ENCODE measurements at regions not wholly inside any gene's neighbourhood (a gene's known extent, or its start where the extent isn't known, plus 50 kb on each side); places are given as distances from the start of the nearest gene placed in this dataset.

- DNase-seq (ENCODE audit: low read depth in 4 of 4, low spot score in 1 of 4): no peak
These were observed 84.0 kb upstream of the APC start for GRCh38 chr5:112653638-112654205.

DNA sequence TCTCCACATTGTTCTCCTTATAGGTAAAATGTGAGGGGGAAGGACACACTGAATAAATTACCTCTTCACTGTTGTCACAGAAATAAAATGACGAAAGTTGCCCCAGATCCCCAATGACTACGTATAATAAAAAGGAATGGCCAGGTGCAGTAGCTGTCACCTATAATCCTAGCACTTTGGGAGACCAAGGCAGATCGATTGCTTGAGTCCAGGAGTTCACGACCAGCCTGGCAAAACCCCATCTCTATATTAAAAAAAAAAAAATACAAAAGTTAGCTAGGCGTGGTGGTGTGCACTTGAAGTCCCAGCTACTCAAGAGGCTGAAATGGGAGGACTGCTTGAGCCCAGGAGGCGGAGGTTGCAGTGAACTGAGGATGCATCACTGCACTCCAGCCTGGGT, 82.2 kb upstream of the APC start:
- DNase-seq (ENCODE audit: low read depth in 4 of 4, low spot score in 1 of 4): no peak

DNA sequence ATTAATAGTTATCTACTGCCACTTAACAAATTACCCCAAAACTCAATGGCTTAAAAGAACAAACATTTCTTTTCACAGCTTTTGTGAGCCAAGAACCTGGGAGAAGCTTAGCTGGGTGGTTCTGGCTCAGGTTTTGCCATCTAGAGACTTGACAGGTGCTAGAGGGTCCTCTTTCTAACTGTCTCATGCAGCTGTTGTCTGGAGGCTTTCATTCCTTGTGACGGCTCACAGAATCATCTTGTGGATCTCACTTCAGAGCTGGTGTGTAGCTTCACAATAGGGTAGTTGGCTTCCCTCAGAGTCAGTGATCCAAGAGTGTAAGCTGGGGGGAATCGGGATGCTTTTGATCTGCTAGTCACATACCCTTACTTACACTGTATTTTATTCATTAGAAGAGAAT, 81.2 kb upstream of the APC start:
- DNase-seq (ENCODE audit: low read depth in 4 of 4, low spot score in 1 of 4): no peak

DNA sequence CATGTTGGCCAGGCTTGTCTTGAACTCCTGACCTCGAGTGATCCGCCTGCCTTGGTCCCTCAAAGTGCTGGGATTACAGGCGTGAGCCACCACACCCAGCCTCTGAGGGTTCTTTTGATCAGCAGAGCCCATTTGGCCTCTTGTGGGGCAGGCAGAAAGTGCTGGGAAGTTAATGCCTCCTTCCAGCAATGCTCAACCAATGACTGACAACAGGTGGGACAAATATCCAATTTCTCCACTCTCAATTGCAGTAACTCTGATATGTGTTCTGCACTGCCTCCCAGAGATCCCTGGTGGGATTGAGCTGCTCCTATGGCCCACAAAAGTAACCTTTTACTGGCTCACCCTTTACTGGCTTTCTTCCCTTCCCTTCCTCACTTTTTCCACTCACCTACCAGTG, 79.9 kb upstream of the APC start:
- no peak for DNase-seq (ENCODE audit: low read depth in 4 of 4, low spot score in 1 of 4)

GRCh38 chr5:112660359-112660758, 77.3 kb upstream of the APC start:
- DNase-seq (ENCODE audit: low read depth in 4 of 4, low spot score in 1 of 4): no peak

GRCh38 chr5:112663146-112663545, 74.5 kb upstream of the APC start:
- DNase-seq (ENCODE audit: low read depth in 4 of 4, low spot score in 1 of 4): no peak

- DNase-seq (ENCODE audit: low read depth in 4 of 4, low spot score in 1 of 4): no peak
These were observed 69.7 kb upstream of the APC start for GRCh38 chr5:112668016-112668415.

DNA sequence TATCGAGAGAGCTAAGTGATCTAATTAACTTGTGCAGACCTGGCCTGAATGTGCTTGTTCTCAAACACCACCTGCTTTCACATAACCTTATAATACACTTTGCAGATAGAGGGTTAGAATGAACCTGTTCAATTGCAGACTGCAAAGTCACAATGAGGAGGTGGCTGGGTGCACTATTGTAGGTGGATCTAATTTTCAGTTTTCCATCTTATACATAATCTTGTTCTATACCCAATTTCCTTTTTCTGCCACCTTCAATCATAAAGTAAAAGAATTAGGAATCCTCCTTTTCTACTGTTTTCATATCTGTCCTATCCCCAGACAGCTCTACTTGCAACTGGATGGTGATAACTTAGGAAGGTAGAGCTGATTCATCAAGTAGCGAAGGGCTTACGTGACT, 68.8 kb upstream of the APC start:
- DNase-seq (ENCODE audit: low read depth in 4 of 4, low spot score in 1 of 4): no peak

DNA sequence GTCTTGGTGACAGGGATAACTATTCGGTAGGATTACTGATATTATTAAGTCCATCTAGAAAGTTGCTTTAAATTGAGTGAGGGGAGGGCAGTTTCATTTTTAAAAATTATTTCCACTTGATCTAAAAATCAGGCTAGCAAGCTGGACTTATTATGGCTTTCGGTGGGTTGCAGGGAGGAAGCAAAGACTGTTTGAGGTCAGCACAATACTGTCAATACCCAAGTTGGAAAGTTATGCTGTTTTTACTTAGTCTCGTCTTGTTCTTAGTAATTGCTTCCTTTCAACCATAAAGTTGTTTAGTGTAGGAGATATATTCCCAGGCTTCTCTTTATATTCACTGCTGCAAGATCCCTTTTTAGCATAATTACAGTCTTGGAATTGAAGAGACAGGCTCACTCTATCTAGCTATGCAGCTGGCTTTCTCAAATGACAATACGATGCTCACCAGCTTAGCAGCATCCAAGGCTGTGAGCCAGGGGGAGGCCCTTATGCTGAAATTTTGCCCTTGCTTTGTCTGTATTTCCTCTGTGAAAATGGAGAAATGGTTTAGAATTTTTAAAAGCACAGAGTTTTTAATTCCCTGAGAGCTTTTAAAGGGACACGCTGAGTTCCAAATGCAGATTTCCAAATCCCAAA, 68.2 kb upstream of the APC start:
- DNase-seq (ENCODE audit: low read depth in 4 of 4, low spot score in 1 of 4): no peak

DNA sequence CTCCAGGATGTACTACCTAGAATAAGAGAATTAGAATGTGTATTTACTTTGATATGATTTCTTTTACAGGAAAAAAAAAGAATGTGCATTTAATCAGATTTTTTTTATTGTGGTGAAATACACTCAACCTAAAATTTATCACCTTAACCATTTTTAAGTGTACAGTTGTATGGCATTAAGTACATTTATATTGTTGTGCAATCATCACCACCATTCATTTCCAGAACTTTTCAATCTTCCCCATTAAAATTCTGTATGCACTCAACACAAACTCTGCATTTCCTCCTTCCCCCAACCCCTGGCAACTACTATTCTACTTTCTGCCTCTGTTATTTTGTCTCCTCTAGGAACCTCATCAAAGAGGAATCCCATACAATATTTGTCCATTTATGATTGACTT, 66.0 kb upstream of the APC start:
- no peak for DNase-seq (ENCODE audit: low read depth in 4 of 4, low spot score in 1 of 4)

DNA sequence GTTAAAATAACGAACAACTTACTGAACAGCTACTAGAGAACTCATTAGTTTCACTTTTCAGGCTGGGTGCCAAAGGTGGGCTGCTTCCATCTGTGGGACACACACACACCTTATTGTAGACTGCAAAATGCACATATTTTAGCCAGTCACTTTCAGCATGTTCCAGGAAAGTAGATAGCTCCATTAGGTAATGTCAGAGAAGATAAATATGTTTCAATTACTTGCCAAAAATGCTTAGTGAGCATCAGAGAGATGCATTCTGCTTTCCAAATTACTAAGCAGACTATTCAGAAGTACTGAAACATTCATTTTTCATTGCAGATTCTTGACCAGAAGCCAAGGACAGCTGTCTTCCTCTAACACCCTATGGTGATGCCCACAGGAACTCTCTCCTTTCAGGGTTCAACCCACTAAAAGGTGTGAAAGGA, 56.2 kb upstream of the APC start:
- no peak for DNase-seq (ENCODE audit: low read depth in 4 of 4, low spot score in 1 of 4)

DNA sequence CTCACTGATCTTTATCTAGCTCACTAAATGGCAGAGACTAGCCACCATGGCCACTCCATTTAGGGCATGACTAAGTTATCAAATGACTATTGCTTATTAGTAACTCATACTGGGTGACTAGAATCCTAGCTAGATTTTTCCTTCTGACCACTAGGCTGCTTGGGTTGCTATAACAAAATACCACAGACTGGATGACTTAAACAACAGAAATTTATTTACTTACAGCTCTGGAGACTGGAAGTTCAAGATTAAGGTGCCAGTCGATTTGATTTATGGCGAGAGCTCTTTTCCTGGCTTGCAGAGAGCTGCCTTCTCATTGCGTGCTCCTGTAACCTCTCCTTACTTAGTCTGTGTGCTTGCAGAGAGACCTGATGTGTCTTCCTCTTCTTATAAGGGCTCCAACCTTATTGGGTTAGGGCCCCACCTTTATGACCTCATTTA, 55.0 kb upstream of the APC start:
- no peak for DNase-seq (ENCODE audit: low read depth in 4 of 4, low spot score in 1 of 4)

DNA sequence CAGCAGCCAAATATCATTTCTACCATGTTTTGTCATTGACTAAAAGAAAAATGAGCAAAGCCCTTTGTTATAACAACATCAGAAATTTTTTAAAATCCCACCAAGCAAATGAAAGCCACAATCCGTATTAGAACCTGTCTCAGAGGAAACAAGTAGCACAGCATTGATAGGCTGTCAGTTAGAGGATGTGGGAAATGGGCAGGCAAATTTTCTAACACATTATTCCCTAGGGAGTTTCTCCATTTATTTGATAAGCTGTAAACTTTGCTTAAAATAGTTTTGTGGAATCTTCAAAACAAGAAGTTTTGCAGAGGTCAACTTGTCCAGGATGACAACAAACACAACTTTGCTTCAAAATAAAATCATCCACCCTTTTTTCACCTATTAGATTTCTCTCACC, 53.6 kb upstream of the APC start:
- no peak for DNase-seq (ENCODE audit: low read depth in 4 of 4, low spot score in 1 of 4)

DNA sequence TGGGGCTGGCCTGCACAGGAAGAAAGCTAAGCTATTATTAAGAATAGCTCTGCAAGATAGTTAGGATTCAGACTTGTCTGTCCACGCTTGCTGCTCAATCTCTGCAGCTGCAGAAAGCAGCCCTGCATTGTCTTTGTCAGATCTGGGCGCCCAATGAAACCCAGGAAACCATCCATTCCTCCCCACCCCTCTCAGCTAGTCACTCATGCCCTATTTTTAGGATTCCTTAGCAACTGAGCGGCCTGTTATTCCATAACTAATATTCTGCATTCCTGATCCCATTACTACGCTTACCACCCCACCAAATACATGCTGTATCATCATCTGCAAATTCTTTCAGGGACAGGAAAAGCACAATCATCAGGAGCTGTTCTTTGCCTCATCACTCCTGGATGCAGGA, 52.9 kb upstream of the APC start:
- no peak for DNase-seq (ENCODE audit: low read depth in 4 of 4, low spot score in 1 of 4)

GRCh38 chr5:112685386-112685785, 52.3 kb upstream of the APC start:
- DNase-seq (ENCODE audit: low read depth in 4 of 4, low spot score in 1 of 4): no peak

DNA sequence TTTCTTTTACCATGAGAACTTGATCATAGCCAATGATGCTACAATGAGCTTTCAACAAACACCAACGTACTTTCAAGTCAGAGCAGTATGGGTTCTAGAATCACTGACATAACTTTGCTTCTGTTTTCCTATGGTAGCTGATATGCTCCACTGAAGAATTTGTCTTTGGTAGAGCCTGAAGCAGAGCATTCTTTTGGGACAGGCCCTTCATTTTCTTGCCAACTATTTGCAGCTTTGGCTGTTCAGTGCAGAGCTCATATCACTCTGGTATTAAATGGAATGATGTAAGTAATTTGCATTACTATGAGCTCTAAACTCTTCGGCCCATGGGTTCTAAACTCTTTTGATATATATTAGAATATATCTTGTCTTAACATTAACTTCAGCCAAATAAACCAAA, 51.8 kb upstream of the APC start:
- no peak for DNase-seq (ENCODE audit: low read depth in 4 of 4, low spot score in 1 of 4)

- no peak for DNase-seq (ENCODE audit: low read depth in 4 of 4, low spot score in 1 of 4)
These were observed 51.0 kb upstream of the APC start for GRCh38 chr5:112686675-112687074.

DNA sequence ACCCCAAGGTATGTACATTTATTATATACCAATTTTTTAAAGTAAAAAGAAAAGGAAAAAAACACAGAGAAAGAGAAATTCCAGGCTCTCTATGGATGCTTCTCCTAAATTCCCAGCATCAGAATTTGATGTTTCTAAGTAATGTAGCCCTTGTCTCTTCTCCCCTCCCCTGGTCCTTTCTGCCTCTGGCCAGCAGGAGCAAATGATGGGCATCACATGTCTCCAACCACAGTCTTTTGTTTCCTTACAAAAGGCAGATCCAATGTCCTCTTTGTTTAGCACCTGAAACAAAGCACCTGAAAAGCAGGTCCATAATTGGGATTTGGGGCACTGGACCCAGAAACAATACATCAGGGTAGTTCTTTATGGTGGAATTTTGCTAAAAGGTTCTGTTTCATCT, 50.4 kb upstream of the APC start:
- no peak for DNase-seq (ENCODE audit: low read depth in 4 of 4, low spot score in 1 of 4)

Data from stimulated activated CD4-positive, alpha-beta T cell treated with anti-CD3 and anti-CD28 coated beads, Interleukin-1b, Interleukin-23, amount 100 ng/mL, for 24 hours (primary cell).